DMS153 (cell line): ENCODE measurements at regions not wholly inside any gene's neighbourhood (a gene's known extent, or its start where the extent isn't known, plus 50 kb on each side); places are given as distances from the start of the nearest gene placed in this dataset.
"Not testable (repeated sequence)": the region's sequence is repeated elsewhere in the genome, so short reads cannot be mapped to it uniquely, and the experiment has no call there.

Source experiments
- DNase-seq: peaks from one replicate; lab custom pipeline; 2025; lab: John Stamatoyannopoulos, UW

GRCh38 chr17:56690441-56691291 is 97.2 kb downstream of the NOG start:
- no peak for DNase-seq

- DNase-seq = no peak
Measured at GRCh38 chr17:56694825-56695224, 101.3 kb downstream of the NOG start.

GRCh38 chr17:56697190-56697589 is 103.7 kb downstream of the NOG start:
- DNase-seq = no peak

GRCh38 chr17:56699186-56699894 is 105.8 kb downstream of the NOG start:
- peak; percentile 6 for DNase-seq

- DNase-seq = no peak
Measured at GRCh38 chr17:56700919-56701420, 107.5 kb downstream of the NOG start.

GRCh38 chr17:56707312-56708219 is 114.1 kb downstream of the NOG start:
- no peak for DNase-seq

GRCh38 chr17:56708220-56708558 is 114.7 kb downstream of the NOG start:
- no peak for DNase-seq

DNA sequence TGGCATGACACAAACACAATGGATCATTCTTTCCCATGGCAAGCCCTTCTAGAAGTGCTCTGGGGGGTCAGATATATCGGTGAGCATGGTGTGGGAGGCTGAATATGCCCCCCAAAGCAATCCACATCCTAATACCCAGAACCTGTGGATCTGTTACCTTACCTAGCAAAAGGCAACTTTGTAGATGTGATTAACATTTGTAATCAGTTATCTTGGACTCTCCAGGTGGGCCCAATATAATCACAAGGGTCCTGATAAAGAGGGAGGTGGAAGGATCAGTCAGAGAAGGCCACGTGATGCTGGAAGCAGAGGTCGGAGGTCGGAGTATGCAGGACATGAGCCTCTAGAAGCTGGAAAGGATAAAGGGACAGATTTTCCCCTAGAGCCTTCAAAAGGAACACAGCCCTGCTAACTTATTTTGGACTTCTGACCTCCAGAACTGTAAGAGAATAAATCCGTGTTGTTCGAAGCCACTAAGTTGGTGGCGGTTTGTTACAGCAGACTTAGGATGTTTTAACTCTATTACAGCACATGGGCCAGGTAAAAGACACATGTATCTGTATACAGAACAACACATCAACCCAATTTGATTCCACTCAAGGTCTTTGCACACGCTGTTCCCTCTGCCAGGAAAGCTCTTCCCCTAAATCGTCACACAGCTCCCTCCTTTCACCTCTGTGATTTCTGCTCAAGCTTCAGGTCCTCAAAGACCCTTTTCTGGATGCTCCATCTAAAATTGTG is 115.3 kb downstream of the NOG start:
- no peak for DNase-seq

GRCh38 chr17:56710986-56711385 is 117.5 kb downstream of the NOG start:
- no peak for DNase-seq

- peak; percentile 66 for DNase-seq
Measured at GRCh38 chr17:56715613-56716357, 117.9 kb downstream of the C17orf67 start.

- DNase-seq = no peak
Measured at GRCh38 chr17:56717471-56717870, 116.2 kb downstream of the C17orf67 start.

GRCh38 chr17:56718515-56718914 is 115.2 kb downstream of the C17orf67 start:
- DNase-seq = no peak

DNA sequence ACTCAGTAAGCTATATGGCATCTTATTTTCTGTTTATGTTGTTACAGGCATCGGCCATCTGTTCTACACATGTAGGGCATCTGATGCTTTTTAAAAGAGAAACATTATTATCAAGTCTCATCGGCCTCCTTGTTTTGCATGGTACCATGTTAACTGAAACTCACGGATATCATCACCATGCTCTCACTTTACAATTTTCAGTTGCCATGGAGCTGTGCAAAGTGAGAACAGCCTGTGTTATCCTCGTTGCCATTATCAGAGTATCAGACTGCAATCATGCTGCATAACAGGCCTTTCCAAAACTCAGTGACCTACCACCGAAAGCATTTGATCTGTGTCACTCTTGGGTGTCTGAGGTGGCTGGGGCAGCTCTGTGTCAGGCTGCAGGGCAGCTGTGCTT is 110.3 kb downstream of the C17orf67 start:
- no peak for DNase-seq

DNA sequence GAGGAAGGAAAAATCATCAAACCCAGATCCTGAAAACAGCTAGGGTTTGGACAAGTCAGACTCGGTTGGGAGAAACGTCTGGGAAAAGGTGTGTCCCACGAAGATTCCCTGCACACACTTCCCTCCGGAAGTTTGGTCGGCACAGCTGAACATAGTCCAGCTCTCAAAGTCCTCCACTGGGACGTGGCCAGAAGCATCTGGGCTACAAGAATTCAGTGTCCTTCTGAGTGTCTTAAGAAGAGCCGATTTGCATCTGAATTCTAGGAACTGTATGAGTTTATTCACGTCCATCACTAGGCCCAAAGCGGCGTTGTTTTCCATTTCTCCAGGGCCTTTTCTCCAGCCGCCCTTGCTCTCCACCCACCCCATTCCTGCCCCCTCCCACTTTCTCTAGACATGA is 109.1 kb downstream of the C17orf67 start:
- DNase-seq = no peak

DNA sequence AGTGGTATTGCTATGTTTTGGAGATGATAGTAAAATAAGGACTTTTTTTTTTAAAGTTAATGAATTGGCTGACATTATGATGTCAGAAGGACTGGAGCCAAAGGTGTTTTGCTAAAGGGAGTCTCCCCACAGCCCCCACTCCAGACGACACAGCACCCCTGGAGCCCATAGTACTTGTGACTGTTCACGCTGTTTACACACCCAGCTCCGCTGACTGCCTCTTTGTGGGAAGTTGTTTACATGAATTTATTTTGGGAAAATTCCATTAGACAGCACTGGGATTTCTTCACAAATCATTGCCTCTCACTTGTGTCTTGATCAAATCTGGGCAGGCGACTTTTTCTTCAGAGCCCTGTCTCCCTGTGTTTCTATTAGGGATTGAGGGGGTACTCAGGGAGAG is 108.6 kb downstream of the C17orf67 start:
- no peak for DNase-seq

DNA sequence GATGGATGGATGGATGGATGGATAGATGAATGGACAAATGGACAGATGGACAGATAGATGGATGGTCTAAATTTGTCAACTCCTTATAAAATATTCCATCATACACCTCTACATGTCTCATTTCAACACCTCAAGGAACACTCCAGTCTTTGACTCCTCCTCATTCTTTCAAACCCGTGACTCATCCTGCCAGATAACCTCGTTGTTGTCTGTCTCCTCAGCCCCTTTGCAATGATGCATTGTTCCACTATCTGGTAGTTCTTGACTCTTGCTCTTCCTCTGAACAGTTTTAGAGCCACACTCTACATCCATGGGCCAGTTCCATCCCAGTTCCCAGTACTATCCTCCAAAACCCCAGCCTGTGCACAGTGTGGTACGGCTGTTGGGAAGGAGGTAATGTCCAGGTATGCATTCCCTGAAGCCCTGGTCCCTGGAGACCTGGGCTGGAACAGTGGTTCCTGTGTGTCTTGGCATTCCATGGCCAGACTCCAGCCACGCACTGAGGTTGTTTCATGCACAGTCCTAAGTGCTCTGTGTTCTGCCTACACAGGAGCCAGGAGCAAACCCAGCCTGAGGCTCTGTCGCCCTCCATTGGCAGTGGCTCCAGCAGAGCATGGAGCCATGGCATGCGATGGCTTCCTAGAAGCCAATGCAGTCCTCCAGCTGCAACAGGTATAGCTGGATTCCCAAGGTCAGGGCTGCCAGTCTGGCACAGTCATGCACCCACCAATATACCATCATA is 105.7 kb downstream of the C17orf67 start:
- DNase-seq = no peak

GRCh38 chr17:56731096-56731495 is 102.6 kb downstream of the C17orf67 start:
- DNase-seq = not testable (repeated sequence)

GRCh38 chr17:56733833-56734232 is 99.9 kb downstream of the C17orf67 start:
- DNase-seq = no peak

- DNase-seq = no peak
Measured at GRCh38 chr17:56735842-56736241, 97.9 kb downstream of the C17orf67 start.
